Neural cell (in vitro differentiated cells): ENCODE measurements at regions not wholly inside any gene's neighbourhood (a gene's known extent, or its start where the extent isn't known, plus 50 kb on each side); places are given as distances from the start of the nearest gene placed in this dataset.

Source experiments
- CTCF ChIP-seq: fragments of 450-650 bp; IDR thresholded peaks from 2 replicates; pipeline ENCODE4 v1.5.1; 2014; ENCODE audit warnings: antibody characterized with exemption, mild to moderate bottlenecking, moderate library complexity; ENCODE audit not compliant: poor library complexity, severe bottlenecking
- POLR2AphosphoS5 ChIP-seq: IDR thresholded peaks from 2 replicates; pipeline ENCODE4 v1.6.1; 2012
- TAF1 ChIP-seq: IDR thresholded peaks from 2 replicates; pipeline ENCODE4 v1.6.1; 2012; ENCODE audit warnings: low read depth

- no peak for TF ChIP-seq CTCF
- no peak for TF ChIP-seq TAF1
- TF ChIP-seq POLR2AphosphoS5, result no peak
Observed at GRCh38 chrX:139044680-139045079, 333.2 kb upstream of the FGF13 start.
